ENCODE measurements at regions not wholly inside any gene's neighbourhood (a gene's known extent, or its start where the extent isn't known, plus 50 kb on each side); places are given as distances from the start of the nearest gene placed in this dataset.
"Not testable (repeated sequence)": the region's sequence is repeated elsewhere in the genome, so short reads cannot be mapped to it uniquely, and the experiment has no call there.

- TF ChIP-seq YY1 (IDR thresholded peaks at IDR 0.05; ENCODE audit: insufficient read depth, insufficient read length); ZNF274 (IDR thresholded peaks at IDR 0.05; ENCODE audit: low read depth, low read length); SUZ12 (IDR thresholded peaks at IDR 0.05; ENCODE audit: extremely low read depth, insufficient read depth, insufficient read length): not testable (repeated sequence)
These were observed 221.1 kb downstream of the ZNF37A start for GRCh38 chr10:38315090-38315805.
